Skeletal muscle tissue (tissue), 3 donors: ENCODE measurements at regions not wholly inside any gene's neighbourhood (a gene's known extent, or its start where the extent isn't known, plus 50 kb on each side); places are given as distances from the start of the nearest gene placed in this dataset.

Experiments
- H3K27ac ChIP-seq: one replicate; pipeline ENCODE4 v1.7.0; 2013; ENCODE audit warnings: mild to moderate bottlenecking, low read depth, low read length, inconsistent platforms
- H3K27me3 ChIP-seq, 3 donors: one replicate each; pipeline ENCODE4 v1.7.0; 2013; ENCODE audit warnings: low read length in 3 of 3; ENCODE audit not compliant: control insufficient read depth in 3 of 3, insufficient read depth in 3 of 3
- H3K36me3 ChIP-seq, 3 donors: one replicate each; pipeline ENCODE4 v1.7.0; 2013; ENCODE audit warnings: low read length in 3 of 3; ENCODE audit not compliant: control insufficient read depth in 3 of 3, insufficient read depth in 3 of 3
- H3K4me1 ChIP-seq, 3 donors: one replicate each; pipeline ENCODE4 v1.7.0; 2013; ENCODE audit warnings: low read length in 3 of 3, mild to moderate bottlenecking in 3 of 3; ENCODE audit not compliant: control insufficient read depth in 3 of 3, insufficient read depth in 3 of 3
- H3K4me3 ChIP-seq, 3 donors: one replicate each; pipeline ENCODE4 v1.7.0; 2013; ENCODE audit warnings: low read length in 3 of 3
- H3K9ac ChIP-seq, 3 donors: one replicate each; pipeline ENCODE4 v1.7.0; 2013; ENCODE audit warnings: low read length in 3 of 3, mild to moderate bottlenecking in 3 of 3, moderate library complexity in 2 of 3, low read depth in 1 of 3
- H3K9me3 ChIP-seq, 3 donors: one replicate each; pipeline ENCODE4 v1.7.0; 2013; ENCODE audit warnings: low read length in 3 of 3; ENCODE audit not compliant: control insufficient read depth in 3 of 3
- donor health status: Osteomylitis.

DNA sequence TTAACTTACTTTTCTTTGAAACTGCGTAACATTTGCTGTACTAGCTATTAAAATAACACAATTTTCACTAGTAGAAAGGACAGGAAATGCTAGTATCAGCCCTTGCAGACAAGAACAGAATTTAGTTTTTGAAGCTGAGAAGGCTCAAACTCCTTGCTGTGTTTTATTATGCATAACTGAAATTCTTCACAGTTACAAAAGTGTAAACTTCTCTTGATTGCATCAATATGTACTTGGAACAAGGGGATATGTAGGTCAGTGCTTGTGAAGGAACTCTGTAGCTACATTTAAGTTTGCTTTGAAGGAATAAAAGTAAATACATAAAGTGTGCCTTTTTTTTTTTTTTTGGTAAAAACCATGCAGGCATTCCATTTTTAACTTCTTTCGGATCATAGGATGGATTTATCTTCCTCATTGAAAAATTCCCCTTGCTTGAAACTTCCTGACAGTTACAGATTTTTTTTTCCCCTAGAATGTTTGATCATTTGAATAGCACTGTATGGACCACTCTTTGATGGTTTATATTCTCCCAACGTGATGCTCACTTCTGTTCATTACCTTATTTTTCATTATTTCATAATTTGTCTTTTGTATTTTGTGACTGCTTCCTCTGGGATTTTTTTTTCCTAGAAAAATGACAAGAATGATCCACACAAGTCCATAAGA, 94.9 kb upstream of the DAB2 start:
- Histone ChIP-seq H3K9me3 (no peaks in the 10 kb centered on the region), H3K4me3 (no peak overlapping the region), H3K27me3 (no peaks in the 10 kb centered on the region), H3K36me3 (no peaks in the 10 kb centered on the region), H3K27ac (peak overlapping the region; percentile 79), H3K9ac (no peak overlapping the region), H3K4me1 (peaks cover 0 to 2% (median 0%) of the 10 kb centered on the region in 3 donors)

DNA sequence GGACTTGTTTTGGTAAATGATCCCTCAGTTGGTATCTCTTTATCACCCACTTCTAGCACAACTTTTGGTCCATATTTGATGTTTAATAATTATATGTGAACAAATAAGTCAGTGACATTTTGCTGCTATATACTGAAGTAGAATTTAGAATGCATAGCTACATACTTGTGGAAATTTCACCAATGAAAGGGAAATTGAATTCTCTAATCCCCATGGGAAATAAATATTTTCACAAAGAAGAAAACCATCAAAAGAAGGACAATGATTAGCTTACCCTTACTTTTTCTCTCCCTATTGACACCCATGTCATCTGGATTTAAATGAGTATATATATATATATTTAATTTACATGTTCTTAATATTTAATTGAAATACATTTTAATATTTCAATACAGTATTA, 94.3 kb upstream of the DAB2 start:
- no peak overlapping the region for H3K9ac ChIP-seq
- no peaks in the 10 kb centered on the region for H3K36me3 ChIP-seq
- peaks cover 0 to 2% (median 0%) of the 10 kb centered on the region in 3 donors for H3K4me1 ChIP-seq
- H3K27me3 ChIP-seq = no peaks in the 10 kb centered on the region
- no peak overlapping the region for H3K27ac ChIP-seq
- H3K9me3 ChIP-seq = no peaks in the 10 kb centered on the region
- no peak overlapping the region for H3K4me3 ChIP-seq

- Histone ChIP-seq H3K9me3 (no peaks in the 10 kb centered on the region), H3K4me3 (no peak overlapping the region), H3K36me3 (no peaks in the 10 kb centered on the region), H3K9ac (no peak overlapping the region), H3K4me1 (peaks cover 0 to 2% (median 0%) of the 10 kb centered on the region in 3 donors), H3K27ac (no peak overlapping the region), H3K27me3 (no peaks in the 10 kb centered on the region)
These were observed 93.7 kb upstream of the DAB2 start for GRCh38 chr5:39518516-39518915.

DNA sequence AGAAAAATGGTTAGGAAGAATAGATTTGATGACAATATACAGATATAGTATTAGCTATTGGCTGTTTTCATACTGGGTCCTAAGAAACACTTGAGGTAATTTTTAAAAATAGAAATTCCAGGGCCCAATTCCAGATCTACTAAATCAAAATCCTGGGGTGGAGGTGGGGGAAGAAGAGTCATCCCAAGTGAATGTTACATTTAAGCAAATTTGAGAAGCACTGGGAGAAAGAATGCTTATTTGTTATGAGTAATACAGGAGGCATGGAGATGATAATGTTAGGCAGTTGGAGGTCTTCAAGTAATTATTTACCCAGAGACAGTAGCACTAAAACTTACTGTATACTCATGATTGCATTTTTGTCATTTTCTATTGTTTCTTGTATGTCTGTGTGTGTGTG, 93.0 kb upstream of the DAB2 start:
- Histone ChIP-seq H3K27me3 (no peaks in the 10 kb centered on the region), H3K9ac (no peak overlapping the region), H3K36me3 (no peaks in the 10 kb centered on the region), H3K9me3 (no peaks in the 10 kb centered on the region), H3K27ac (no peak overlapping the region), H3K4me3 (no peak overlapping the region), H3K4me1 (peaks cover 0 to 2% (median 0%) of the 10 kb centered on the region in 3 donors)

DNA sequence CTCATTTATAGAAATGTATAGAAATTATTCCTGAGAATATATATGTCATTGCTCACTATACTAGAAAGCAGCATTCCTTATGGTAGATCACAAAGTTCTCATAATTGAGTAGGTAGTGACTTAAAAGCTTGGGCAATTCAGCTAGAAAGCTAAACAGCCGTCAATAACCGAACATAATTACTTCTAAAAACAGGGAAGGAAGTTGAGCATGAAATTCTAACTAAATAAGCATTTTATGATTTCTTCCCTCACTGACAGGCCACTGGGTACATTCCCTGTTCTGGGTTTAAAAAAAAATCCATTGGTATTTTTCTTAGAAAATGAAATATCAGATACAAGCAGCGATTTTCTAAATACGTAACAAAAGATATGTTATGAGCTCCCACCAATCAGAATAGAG, 91.1 kb upstream of the DAB2 start:
- Histone ChIP-seq H3K36me3 (no peaks in the 10 kb centered on the region), H3K9me3 (no peaks in the 10 kb centered on the region), H3K9ac (no peak overlapping the region), H3K27ac (no peak overlapping the region), H3K27me3 (no peaks in the 10 kb centered on the region), H3K4me1 (no peaks in the 10 kb centered on the region), H3K4me3 (no peak overlapping the region)

DNA sequence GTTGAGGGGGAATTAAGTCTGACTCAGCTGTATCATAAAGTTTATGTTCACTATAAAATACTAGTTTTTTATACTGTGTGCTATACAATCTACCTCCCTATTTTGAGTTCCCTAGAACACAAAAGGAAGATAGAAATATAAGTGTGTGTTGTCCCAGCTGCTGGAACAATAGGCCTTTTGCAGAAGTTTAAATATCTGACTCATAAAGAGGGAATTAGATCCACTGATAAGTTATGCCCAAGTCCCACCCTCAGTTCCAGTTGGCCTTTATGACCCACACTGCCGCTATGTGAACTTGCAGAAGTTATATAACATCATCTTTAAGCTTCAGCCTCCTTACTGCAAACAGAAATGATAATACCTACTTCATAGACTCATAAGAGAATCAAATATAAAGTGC, 88.5 kb upstream of the DAB2 start:
- no peak overlapping the region for H3K27ac ChIP-seq
- no peaks in the 10 kb centered on the region for H3K27me3 ChIP-seq
- H3K4me3 ChIP-seq = no peak overlapping the region
- H3K36me3 ChIP-seq = no peaks in the 10 kb centered on the region
- no peaks in the 10 kb centered on the region for H3K9me3 ChIP-seq
- no peaks in the 10 kb centered on the region for H3K4me1 ChIP-seq
- no peak overlapping the region for H3K9ac ChIP-seq

DNA sequence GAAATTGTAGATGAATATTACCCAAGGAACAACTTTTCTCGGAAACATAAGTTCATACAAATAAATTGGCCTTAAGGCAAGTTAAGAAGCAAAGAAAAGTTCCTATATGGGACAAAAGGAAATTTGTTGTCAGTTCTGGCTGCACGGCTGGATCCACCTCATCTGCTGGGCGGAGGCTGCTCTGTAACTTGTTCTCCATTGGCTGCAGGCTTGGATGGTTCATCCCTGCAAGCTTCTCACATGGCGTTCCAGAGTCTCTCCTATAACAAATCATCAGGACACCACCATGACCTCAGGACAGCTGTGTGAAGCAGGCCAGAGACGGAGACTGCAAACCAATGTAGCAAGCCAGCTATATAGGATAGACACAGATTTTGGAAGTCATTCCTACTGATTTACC, 81.4 kb upstream of the DAB2 start:
- Histone ChIP-seq H3K4me3 (no peak overlapping the region), H3K9me3 (no peaks in the 10 kb centered on the region), H3K27ac (peak overlapping the region; percentile 54), H3K9ac (no peak overlapping the region), H3K36me3 (no peaks in the 10 kb centered on the region), H3K27me3 (no peaks in the 10 kb centered on the region), H3K4me1 (peaks cover 11 to 24% (median 13%) of the 10 kb centered on the region in 3 donors)

DNA sequence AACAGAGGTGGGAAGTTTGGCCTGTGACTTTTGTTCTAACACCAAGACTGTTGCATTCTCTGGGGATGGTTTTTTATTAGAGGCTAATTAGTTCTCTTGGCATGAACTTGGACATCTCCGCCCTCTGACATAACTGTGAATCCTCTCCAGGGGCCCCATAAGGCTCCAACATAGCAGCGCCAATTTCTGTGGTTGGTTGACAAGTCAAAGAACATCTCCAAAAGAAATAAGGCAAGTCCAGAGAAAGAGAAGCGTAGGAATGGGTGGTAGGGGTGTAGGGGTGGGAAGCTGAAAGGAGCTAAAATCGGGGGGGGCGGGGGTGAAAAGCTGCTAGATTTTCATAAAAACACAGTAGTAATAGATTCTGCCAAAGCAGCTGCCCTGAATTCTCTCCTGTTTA, 81.0 kb upstream of the DAB2 start:
- Histone ChIP-seq H3K36me3 (no peaks in the 10 kb centered on the region), H3K27ac (peak overlapping the region; percentile 54), H3K4me1 (peaks cover 11 to 26% (median 13%) of the 10 kb centered on the region in 3 donors)

DNA sequence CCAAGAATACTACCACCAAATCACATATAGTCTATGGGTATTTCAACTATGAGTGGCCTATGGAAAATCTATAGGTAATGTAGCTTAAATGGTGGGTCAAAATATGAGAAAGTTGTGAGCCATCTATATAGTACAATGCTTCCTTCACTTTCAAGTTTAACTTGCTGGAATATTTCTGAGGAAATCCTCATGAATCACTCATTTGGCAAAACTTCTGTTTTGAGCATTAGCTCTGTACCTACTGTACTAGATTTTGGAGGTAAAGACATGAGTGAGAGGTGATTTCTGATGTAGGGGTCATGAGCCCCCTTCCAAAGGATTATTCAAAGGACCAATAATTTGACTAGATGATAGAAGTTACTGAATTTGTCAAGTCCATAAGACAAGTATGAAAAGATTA, 80.6 kb upstream of the DAB2 start:
- H3K27ac ChIP-seq = peak overlapping the region; percentile 54
- H3K4me3 ChIP-seq = no peak overlapping the region
- H3K9ac ChIP-seq = no peak overlapping the region
- no peaks in the 10 kb centered on the region for H3K9me3 ChIP-seq
- peaks cover 11 to 27% (median 13%) of the 10 kb centered on the region in 3 donors for H3K4me1 ChIP-seq
- no peaks in the 10 kb centered on the region for H3K36me3 ChIP-seq
- no peaks in the 10 kb centered on the region for H3K27me3 ChIP-seq

More for the DNA sequence above, 81.0 kb upstream of the DAB2 start:
- H3K4me3 ChIP-seq = no peak overlapping the region
- H3K9ac ChIP-seq = no peak overlapping the region
- H3K9me3 ChIP-seq = no peaks in the 10 kb centered on the region
- H3K27me3 ChIP-seq = no peaks in the 10 kb centered on the region

- H3K36me3 ChIP-seq = no peaks in the 10 kb centered on the region
- H3K4me3 ChIP-seq = no peak overlapping the region
- H3K27me3 ChIP-seq = no peaks in the 10 kb centered on the region
- no peaks in the 10 kb centered on the region for H3K9me3 ChIP-seq
- peaks cover 11 to 30% (median 13%) of the 10 kb centered on the region in 3 donors for H3K4me1 ChIP-seq
- peak overlapping the region; percentile 79 for H3K27ac ChIP-seq
- H3K9ac ChIP-seq = no peak overlapping the region
These were observed 78.4 kb upstream of the DAB2 start for GRCh38 chr5:39503155-39503554.
